KBM-7 (cell line): ENCODE measurements at regions not wholly inside any gene's neighbourhood (a gene's known extent, or its start where the extent isn't known, plus 50 kb on each side); places are given as distances from the start of the nearest gene placed in this dataset.

Source experiments
- DNase-seq: peaks from one replicate; pipeline ENCODE4 v3.0.0-alpha.2; 2015
- in situ Hi-C: fragments of 300-500 bp; cut with MboI; formaldehyde crosslinking; loops from 2 replicates; pipeline ENCODE4 v1.14.3; 2020; ENCODE audit warnings: low sequenced_read_pairs, low pct_unique_long_range_greater_than_20kb, mixed read lengths

DNA sequence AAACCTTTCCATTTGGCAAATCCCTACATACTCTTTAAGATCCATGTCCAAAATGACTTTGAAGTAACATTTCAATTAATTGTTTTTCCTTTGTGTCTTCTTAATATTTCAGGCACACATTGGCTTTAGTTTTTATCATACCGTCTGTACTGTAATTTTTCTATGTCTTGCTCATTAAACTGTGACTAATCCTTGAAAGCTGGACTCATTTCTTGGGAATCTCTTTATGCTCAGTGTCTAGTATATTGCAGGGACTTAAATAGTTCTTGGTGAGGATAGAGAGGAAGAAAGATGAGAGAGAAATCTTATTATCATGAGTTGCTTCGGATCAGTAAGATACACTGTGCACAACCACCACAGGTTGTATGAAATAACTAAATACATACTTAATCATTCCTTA is 448.3 kb upstream of the ST6GAL2 start:
- DNase-seq, result no peak
- in situ Hi-C loops, result no loop called here

DNA sequence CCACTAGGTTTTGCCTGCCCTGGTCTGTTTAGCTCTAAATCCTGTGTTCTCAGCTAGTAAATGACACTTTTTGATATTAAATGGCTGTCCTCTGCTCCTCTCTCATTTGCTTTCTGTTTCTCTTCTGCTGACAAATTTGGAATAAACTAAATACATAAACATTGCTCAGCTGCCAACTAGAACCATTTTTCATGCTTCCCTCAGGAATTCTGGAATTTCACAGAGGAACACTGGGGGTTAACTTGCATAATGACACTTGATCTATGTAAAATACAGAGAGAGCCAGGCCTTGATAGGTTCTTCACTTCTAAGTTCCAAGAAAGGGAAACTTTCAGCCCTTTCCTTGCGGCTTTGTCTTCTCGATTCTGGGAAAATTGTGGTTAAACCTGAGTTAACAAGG is 450.6 kb upstream of the ST6GAL2 start:
- in situ Hi-C loops, result no loop called here
- no peak for DNase-seq

DNA sequence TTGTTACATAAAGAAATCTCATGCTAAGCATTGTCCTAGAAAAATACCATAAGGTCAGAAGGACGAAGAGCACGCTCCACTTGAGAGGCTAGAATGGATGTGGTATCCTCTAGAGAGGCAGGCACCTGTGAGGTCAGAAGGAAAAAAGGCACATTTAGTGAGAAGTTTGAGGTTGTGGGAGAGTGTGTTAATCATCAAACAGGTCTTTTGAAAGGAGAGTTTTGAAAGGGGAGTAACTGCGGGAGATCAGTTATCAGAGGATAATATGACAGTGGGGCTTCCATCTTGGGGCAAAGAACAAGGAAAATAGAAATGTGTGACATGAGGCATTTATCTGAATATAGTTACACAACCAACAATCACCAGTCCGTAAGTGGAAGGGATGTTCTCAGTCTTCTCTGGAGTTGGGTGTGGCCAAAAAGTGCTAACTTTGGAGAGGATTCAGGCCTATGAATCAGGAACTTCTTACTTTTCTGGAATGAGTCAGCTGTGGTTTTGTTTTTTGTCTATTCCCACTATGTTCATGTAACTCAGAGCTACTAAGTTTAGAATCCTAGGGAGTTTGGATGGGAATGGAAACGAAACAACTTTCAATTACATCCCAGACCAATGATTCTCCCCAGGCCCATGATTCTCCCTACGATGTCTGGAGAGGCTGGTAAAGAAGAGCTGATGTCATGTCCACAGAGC is 451.4 kb upstream of the ST6GAL2 start:
- in situ Hi-C loops, result no loop called here
- no peak for DNase-seq

DNA sequence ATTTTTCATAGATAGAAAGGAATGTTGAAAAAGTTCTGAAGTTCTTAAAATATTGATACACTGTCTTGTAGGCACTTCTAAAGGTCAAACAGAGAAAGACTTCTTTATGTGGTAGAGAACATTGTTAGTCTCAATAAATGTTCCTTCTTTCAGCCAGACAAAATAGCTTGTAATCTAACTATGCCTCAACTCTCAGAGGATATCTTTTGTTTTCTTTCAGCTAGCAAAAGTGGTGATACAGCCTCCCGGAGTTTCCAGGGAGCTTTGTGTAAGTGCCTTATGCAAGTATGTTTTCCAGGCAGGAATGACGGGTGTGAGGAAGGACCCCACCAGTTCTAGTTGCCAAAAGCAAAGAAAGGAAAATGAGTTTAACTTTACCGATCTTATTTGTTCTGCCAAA is 452.1 kb upstream of the ST6GAL2 start:
- no peak for DNase-seq
- in situ Hi-C loops, result no loop called here

DNA sequence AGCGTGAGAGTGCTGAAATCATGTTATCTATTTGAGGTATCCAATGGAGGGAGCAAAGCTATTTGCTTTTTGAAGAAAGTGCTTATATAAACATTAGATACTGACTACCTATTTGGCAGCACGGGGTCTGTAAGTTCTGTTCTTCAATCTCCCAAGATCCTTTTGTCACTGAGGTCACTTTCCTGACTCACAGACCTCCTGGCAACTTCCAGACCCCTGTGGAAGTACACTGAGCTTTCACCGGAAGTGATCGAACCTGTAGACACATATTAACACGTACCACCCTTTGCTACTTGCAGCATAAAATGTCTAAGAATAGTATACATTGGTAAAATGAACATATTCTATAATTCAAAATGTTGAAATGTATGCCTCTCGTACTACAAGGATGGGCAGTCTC is 452.6 kb upstream of the ST6GAL2 start:
- DNase-seq, result no peak
- in situ Hi-C loops, result no loop called here

DNA sequence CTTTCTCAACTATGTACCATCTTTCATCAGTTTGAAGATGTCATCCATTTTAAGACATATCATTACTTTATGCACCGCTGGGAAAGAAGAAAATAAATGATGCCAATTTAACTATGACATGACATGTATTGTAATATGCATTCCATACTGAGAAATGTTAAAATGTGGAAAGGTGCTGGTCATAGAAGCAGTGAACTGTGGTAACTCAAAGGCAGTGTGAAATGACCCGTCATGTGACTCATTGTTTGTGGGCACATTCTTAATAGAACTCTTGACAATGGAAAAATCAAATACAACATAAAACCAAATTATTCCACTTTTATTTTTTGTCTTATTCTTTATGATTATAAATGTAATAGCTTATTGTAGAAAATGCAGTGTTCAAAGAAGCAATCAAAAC is 455.0 kb upstream of the ST6GAL2 start:
- DNase-seq, result no peak
- in situ Hi-C loops, result no loop called here

DNA sequence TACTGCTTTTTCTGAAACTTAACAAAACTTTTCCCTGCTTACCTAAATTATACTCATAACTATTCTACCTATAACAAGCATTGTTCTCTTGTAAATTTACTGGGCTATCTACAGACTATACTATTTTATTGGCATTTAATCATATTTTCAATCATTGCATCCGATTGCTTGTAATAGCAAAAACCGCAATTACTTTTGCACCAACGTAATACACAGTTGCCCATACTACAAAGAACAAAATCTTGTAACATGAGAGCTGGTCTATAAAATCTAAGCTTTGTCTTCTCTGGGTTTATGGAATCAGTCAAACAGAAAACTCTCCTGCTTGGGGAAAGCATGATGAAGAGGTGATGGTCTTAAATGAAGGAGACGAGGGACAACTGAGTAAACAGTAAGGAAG is 463.4 kb upstream of the ST6GAL2 start:
- DNase-seq, result no peak
- in situ Hi-C loops, result no loop called here

DNA sequence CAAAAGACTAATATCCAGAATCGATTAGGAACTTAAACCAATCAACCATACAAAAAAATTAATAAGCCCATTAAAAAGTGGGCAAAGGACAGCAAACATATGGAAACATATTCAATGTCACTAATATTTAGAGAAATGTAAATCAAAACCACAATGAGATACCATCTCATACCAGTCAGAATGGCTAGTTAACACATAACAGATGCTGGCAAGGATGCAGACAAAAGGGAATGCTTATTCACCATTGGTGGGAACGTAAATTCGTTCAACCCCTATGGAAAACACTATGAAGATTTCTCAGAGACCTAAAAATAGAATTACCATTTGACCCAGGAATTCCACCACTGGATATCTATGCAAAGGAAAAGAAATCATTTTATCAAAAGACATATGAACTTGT is 468.2 kb upstream of the ST6GAL2 start:
- DNase-seq, result no peak
- in situ Hi-C loops, result no loop called here

DNA sequence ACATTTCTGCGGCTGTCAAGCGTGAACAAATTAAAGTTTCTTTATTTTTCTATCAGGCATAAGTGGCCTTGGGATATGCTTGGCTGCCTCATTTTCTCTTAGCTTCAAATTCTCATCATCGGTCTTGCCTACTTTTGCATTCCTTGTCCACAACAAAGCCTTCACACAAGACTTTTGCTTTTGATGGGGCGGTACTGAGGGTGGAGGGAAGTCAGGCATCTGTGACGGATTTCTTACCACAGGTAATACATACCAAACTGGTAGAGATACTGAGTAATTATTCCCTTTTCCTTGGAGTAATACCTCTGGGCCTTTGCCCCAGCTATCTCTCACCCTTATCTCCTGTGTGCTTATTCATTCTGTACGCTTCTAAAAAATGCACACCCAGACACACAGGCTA is 468.3 kb upstream of the RGPD4 start:
- in situ Hi-C loops, result no loop called here
- DNase-seq, result no peak

DNA sequence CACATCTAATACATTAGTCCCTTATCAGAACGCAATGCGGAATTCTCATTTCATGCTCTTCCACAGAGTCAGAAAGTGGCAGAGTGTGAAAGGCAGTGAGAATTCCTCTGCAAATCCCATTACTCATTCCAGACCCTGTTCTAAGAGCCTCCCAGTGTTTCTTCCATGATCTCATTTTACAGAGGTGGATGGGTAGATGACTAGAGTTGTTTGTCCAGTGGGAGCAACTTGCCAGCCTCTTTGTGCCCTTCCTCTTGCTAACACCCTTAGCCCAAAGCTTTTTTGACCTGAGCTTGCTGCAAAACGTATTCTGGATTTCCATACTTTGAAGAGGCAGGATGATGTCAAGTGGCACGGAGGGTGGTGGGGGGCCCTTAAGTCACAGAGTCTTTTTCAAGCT is 467.7 kb upstream of the RGPD4 start:
- in situ Hi-C loops, result no loop called here
- no peak for DNase-seq

DNA sequence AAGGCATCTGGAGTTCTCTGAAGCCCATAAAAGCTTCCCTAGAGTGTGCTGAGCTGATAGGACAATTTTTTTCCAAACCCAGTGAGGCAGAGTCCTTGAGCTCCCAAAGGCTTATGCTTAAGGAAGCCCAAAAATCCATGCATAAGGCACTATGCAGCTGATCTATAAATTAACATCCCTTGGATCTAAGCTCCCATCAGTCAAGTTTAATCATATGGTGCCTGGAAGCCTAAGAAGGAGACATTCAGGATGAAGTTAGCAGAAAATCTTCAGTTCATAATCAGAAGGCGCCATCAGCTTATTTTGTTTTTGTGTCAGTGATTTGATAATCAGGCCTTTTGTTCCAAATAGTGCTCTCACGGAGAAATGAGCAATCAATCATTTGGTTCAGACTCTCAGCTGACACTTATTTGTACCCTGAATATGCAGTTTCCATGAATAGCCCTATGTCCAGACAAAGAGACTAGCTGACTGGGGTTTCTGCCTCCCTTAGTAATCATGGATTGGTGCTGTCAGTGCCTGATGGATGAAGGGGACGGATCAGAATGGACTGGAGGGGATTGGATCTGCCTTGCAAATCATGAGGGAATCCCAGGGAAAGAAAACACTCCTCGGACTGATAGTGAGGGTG is 464.8 kb upstream of the RGPD4 start:
- in situ Hi-C loops, result no loop called here
- no peak for DNase-seq

DNA sequence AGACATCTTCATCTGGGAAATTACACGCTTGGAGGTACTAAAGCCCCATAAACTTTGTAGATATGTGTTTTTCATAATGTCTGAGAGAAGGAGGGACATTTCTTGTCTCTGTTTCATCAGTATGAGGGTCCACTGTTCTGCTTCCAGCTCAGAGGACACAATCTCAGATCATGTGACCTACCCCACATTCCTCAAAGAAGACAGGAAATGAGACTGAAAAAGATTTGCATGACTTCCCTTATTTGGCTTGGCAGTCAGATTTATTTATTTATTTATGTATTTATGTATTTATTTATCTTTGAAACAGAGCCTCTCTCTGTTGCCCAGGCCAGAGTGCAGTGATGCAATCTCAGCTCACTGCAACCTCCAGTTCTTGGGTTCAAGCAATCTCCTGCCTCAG is 463.7 kb upstream of the RGPD4 start:
- in situ Hi-C loops, result no loop called here
- DNase-seq, result no peak

DNA sequence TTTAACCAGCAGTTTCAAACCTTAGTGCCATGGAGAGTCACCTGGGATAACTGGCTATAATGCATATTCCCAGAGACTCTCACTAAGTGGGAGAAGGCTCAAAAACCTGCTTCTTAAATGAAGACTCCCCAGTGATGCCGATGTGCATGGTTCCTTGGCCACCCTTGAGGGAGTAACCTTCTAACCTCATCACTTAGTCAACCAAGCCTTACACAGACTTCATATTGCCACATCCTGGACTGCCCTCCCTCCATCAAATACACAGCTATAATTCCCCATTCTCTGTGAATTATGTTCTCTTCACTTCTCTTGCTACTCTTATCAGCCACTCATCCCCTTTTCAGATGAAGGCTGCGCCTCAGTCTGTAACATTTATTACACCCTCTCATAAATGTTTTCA is 462.9 kb upstream of the RGPD4 start:
- DNase-seq, result no peak
- in situ Hi-C loops, result no loop called here

DNA sequence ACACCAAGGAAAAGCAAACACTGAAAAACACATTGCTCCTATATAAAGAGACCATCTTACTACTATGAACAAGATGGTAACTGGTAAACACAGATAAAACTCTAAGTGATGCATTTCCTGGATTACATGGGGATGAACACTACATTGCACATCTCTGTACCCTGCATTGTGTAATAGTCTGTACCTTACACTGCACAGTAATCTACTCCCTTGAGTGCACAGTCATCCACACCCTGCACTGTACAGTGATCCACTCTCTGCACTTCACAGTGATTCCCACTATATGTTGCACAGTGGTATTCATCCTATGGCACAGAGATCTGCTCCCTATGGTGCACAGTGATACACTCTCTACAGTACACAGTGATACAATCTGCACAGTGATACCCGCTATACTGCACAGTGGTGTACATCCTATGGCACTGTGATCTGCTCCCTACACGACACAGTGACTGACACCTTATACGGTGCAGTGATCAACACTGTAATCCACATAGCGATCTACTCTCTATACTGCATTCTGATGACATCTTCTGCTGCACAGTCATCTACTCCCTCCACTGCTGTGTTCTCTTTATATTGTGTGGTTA is 462.2 kb upstream of the RGPD4 start:
- in situ Hi-C loops, result no loop called here
- no peak for DNase-seq

DNA sequence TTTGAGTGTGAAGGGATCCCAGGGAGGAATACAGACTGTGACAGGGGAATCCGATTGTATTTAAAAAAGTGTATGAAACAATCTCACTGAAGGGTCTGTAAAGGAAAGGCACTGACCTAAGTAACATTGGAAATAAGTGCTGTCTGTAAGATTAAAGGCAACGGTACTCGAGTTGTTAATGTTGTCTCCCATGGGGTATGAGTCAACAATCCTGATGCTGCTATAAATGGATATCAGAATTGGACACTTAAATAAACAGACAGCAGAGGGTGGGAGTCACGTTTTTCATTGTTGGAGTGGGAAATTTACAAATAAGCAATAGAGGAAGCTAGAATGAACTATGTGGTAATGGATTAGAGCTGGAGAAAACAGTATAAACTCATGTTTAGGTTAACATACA is 452.4 kb upstream of the RGPD4 start:
- in situ Hi-C loops, result no loop called here
- no peak for DNase-seq

DNA sequence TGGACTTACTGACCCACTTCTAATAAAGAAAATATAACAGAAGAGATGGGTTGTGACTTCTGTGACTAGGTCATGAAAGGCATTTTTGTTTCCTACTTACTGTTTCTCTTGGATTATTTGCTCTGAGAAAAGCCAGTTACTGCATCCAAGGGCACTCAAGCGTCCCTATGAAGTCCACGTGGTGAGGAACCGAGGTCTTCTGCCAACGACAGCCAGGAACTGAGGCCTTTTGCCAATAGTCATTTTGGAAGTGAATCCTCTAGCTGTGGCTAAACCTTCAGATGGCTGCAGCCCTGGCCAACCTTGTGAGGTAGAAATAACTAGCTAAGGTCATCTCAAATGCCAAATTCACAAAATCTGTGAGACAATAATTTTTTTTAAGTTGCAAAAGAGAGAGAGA is 449.8 kb upstream of the RGPD4 start:
- in situ Hi-C loops, result no loop called here
- DNase-seq, result no peak

DNA sequence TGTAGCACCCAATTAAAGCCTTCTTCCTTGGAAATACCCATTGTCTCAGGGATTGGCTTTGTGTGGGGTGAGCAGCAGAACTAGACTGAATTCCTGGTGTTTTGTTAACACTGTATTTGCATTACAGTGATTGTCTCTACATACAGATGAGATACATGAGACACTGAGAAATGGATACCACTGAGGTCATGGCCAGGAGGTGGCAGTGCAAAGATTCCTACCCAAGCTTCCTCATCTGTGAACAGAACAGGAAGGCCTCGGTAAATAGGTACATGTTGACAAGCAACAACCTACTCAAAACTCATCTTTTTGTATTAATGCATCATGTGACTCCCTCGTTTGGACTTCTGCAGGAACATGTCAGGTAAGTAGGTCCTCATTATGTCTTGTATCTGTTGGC is 445.8 kb upstream of the RGPD4 start:
- peak; percentile 4 for DNase-seq
- in situ Hi-C loops, result no loop called here

DNA sequence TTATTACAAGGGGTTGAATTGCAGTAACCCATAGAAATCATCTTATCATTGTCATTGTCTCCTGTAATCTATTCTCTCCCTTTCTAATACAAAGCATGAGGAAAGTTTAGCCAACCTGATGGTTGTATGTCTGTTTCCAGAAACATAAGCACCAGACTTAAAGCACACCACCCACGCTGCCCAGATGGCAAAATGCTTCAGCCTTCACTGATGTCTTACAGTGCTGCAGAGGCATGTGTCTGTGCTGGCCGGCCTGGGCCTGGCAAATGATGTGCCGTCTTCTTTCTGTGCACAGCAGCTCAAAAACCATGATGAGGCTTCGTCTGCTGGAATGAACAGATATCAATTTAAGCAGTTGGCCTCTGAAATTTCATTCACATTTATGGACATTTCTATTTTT is 443.0 kb upstream of the RGPD4 start:
- DNase-seq, result no peak
- in situ Hi-C loops, result no loop called here

DNA sequence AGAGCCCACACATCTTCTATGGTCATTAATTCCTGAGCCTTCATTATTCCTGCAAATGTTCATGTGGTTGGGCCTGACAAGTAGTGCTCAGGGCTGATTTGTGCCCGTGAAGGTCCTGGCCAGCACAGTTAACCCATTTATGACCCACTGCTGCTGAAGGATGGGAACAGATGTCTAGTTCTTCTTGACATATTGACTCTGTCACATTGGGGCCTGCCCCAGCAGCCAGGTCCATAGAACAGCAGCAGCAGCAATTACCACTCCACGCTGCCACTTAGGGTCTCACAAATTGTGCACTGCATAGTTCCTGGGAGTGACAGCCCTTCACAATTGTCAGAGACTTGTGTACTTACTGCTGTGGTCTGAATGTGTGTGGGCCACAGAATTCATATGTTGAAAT is 442.3 kb upstream of the RGPD4 start:
- in situ Hi-C loops, result no loop called here
- DNase-seq, result no peak

DNA sequence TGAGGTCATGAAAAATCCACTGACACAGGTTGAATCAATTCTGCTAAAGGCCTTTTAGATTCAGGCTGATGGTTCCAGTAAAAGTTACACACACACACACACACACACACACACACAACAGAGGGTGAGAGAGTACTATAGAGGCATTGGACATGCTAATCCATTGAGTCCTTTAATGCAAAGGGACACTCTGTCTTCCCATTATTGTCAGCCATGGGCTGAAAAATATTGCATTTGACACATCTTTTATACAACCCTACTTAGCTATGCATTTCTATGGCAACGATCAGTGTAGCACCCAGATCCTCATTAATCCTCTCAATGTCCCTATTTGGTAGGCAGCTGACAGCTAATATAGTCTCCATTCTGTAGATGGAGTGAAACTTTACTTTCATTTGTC is 440.8 kb upstream of the RGPD4 start:
- in situ Hi-C loops, result no loop called here

DNA sequence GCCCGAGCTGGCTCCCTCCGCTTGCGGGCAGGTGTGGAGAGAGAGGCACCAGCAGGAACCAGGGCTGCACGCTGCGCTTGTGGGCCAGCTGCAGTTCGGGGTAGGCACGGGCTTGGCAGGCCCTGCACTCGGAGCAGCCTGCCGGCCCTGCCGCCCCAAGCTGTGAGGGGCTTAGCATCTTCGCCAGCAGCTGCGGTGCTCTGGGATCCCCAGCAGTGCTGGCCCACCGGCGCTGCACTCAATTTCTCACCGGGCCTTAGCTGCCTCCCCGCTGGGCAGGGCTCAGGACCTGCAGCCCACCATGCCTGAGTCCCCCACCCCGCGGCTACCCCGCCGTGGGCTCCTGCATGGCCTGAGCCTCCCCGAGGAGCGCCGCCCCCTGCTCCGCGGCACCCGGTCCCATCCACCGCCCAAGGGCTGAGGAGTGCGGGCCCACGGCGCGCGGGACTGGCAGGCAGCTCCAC is 434.4 kb upstream of the RGPD4 start:
- DNase-seq, result no peak
- in situ Hi-C loops, result no loop called here

More for the DNA sequence above, 440.8 kb upstream of the RGPD4 start:
- DNase-seq, result no peak
